ENCODE measurements at regions not wholly inside any gene's neighbourhood (a gene's known extent, or its start where the extent isn't known, plus 50 kb on each side); places are given as distances from the start of the nearest gene placed in this dataset.
"Not testable (repeated sequence)": the region's sequence is repeated elsewhere in the genome, so short reads cannot be mapped to it uniquely, and the experiment has no call there.

DNA sequence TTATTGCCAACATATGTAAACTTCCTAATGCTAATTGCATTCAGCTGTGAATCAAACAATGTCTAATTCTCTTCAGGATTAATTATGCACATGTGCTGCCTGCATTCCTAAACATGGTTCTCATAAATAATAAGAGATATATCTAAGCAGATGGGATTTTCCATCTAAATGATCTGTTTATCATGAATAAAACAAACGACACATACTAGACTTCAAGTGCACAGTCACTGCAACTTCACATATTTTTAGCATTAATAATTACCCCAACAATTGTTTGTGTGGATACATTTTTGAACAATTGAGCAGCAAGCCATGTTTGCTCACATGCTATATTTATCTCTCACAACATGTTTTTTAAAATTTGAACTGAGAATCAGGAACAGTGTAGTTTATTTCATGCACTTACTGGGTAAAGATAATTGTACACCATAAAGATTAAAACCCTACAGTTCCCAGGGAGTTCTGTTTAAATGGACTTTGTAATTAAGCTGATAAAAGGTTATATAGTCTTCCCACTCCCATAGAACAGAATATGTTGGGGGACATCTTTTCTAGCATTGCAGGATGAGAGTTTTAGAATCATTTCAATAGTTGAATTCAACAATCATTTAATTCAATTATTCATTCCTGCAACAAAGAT is 378.5 kb downstream of the MDFIC start:
- FAIRE-seq: no peak
- no peak for TF ChIP-seq CTCF (IDR thresholded peaks at IDR 0.05; ENCODE audit: insufficient read depth, missing control alignments)

DNA sequence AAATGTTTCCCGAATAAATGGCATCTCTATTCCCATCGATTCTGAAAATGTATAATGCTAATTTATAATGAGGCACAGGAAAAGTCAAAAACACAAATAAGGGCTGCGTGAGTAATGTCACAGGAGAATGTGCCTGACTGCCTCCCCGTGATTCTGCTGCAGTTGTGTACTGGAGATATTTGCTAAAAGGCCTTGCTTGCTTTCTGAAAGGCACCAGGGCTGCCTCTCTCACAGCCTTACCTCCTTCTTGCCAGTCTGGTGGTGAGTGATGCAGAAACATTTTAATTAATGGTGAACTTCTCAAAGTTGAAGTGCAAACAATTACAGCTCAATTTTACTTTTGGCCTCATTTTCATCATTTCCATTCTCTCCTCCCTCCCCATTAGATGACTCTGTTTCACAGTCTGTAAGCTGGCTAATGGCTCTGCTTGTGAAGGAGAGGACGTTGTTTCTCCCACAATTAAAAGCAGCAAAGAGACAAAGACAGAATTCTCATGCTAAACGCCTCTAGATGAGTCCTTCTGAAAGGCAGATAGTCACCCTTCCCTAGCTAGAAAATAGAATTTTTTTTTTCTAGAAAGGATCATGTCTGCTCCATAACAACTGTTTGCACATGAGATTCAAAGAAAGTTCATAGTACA is 377.6 kb downstream of the MDFIC start:
- no peak for FAIRE-seq
- DNase-seq (ENCODE audit: insufficient read length, low spot score): no peak
- TF ChIP-seq CTCF (IDR thresholded peaks at IDR 0.05; ENCODE audit: insufficient read depth, missing control alignments): no peak

More for the DNA sequence above, 378.5 kb downstream of the MDFIC start:
- no peak for DNase-seq (ENCODE audit: insufficient read length, low spot score)

GRCh38 chr7:115297656-115298055 is 375.8 kb downstream of the MDFIC start:
- FAIRE-seq: no peak
- no peak for DNase-seq (ENCODE audit: insufficient read length, low spot score)
- no peak for TF ChIP-seq CTCF (IDR thresholded peaks at IDR 0.05; ENCODE audit: insufficient read depth, missing control alignments)

DNA sequence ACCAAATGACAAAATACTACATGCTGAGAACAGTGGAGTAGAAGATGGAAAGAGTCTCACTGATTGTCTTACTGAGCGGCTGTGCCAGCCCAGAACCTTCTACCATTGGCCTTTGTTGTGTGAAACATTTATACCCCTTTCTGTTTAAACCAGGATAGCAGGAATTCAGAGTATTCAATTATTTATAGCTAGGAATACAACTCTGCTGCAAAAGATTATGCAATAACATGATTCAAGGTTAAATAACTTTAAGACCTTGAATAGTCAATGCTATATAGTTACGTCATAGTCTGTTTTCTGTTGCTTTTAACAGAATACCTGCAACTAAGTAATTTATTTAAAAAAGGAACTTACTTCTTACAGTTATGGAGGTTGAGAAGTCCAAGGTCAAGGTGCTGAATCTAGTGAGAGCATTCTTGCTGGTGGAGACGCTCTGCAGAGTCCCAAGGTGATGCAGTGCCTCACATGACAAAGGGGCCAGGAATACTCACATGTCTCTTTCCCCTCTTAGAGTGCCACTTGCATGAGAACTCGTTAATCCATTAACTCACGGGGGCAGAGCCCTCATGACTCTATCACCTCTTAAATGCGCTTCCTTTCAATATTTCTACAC is 371.8 kb downstream of the MDFIC start:
- DNase-seq (ENCODE audit: insufficient read length, low spot score) (no peak), FAIRE-seq (no peak)
- no peak for TF ChIP-seq CTCF (IDR thresholded peaks at IDR 0.05; ENCODE audit: insufficient read depth, missing control alignments)

GRCh38 chr7:115292381-115292780 is 370.5 kb downstream of the MDFIC start:
- TF ChIP-seq CTCF (IDR thresholded peaks at IDR 0.05; ENCODE audit: insufficient read depth, missing control alignments): no peak
- DNase-seq (ENCODE audit: insufficient read length, low spot score) (no peak), FAIRE-seq (no peak)

- FAIRE-seq: no peak
- DNase-seq (ENCODE audit: insufficient read length, low spot score): no peak
- TF ChIP-seq CTCF (IDR thresholded peaks at IDR 0.05; ENCODE audit: insufficient read depth, missing control alignments): no peak
Measured at GRCh38 chr7:115289971-115290370, 368.1 kb downstream of the MDFIC start.

DNA sequence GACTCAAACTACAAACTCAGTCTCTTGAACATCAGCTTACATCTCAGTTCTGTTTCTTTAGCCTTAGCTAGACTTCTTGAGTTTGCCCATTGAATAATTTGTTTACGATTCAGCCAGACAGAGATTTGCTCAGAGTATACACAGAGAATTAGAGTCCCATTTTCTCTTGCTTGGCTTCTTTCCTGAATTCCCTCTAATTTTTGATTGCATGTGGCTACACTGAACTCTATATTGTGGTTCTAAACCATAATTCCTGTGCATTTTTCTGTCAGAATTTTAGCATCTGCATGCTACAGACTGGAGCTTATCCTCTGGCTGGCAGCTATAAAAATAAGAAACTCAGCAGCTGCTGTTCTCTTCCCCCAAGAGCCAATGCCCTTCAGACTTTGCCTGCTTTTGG is 354.9 kb downstream of the MDFIC start:
- no peak for DNase-seq (ENCODE audit: insufficient read length, low spot score)
- no peak for FAIRE-seq
- TF ChIP-seq CTCF (IDR thresholded peaks at IDR 0.05; ENCODE audit: insufficient read depth, missing control alignments): no peak

DNA sequence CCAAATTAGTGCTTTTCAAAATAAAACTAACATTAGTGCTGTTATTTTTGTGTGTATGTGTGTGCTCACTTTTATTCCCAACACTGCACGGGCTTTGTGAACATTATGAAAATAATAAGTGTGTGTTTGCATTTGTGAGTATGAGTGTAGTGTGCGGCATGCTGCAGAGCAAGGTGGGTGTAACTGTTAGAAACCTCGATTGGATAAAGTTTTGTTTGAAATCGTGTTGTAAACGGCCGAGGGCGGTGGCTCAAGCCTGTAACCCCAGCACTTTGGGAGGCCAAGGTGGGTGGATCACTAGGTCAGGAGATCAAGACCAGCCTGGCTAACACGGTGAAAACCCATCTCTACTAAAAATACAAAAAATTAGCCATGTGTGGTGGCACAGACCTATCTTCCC is 352.0 kb downstream of the MDFIC start:
- not testable (repeated sequence) for DNase-seq (ENCODE audit: insufficient read length, low spot score); FAIRE-seq
